GM23338 (cell line): ENCODE measurements at regions not wholly inside any gene's neighbourhood (a gene's known extent, or its start where the extent isn't known, plus 50 kb on each side); places are given as distances from the start of the nearest gene placed in this dataset.

Experiments
- CREB1 ChIP-seq: fragments of 250-450 bp; sonication (Bioruptor Pico); IDR thresholded peaks from 2 replicates; pipeline ENCODE4 v1.5.0; 2020; ENCODE audit warnings: low read depth, mild to moderate bottlenecking, moderate library complexity
- EZH2 ChIP-seq: fragments of 200-600 bp; sonication (generic); IDR thresholded peaks from one replicate; pipeline ENCODE4 v1.8.0; 2017; ENCODE audit warnings: antibody characterized with exemption, mild to moderate bottlenecking, low read depth; ENCODE audit not compliant: unreplicated experiment
- EZH2phosphoT487 ChIP-seq: fragments of 200-600 bp; sonication (generic); IDR thresholded peaks from one replicate; pipeline ENCODE4 v1.8.1; 2018; ENCODE audit warnings: antibody characterized with exemption; ENCODE audit not compliant: unreplicated experiment
- JUNB ChIP-seq: IDR thresholded peaks from one replicate; pipeline ENCODE4 v1.6.1; 2016; ENCODE audit warnings: antibody characterized with exemption; ENCODE audit not compliant: unreplicated experiment
- NANOG ChIP-seq: IDR thresholded peaks from 2 replicates; pipeline ENCODE4 v1.6.1; 2016; ENCODE audit warnings: antibody characterized with exemption, borderline replicate concordance
- POLR2AphosphoS5 ChIP-seq: IDR thresholded peaks from 2 replicates; pipeline ENCODE4 v1.6.1; 2016; ENCODE audit warnings: antibody characterized with exemption, low read depth
- ZNF114 ChIP-seq: fragments of 250-450 bp; sonication (Bioruptor Pico); IDR thresholded peaks from 2 replicates; pipeline ENCODE4 v1.5.0; 2020; ENCODE audit warnings: mild to moderate bottlenecking, moderate library complexity
- TF ChIP-seq, protein P1 (sequence below), 2 experiments: fragments of 200-600 bp in 1 of 2; sonication (generic) in 1 of 2; conservative IDR thresholded peaks; 2 replicates each; pipeline versions ENCODE4 v1.5.1 to v1.6.1; 2016 to 2017; ENCODE audit warnings: antibody characterized with exemption in 2 of 2, low read depth in 2 of 2, mild to moderate bottlenecking in 2 of 2, moderate library complexity in 1 of 2
- TF ChIP-seq, protein P2 (sequence below): IDR thresholded peaks from one replicate; pipeline ENCODE4 v1.6.1; 2018; ENCODE audit warnings: antibody characterized with exemption; ENCODE audit not compliant: unreplicated experiment

DNA sequence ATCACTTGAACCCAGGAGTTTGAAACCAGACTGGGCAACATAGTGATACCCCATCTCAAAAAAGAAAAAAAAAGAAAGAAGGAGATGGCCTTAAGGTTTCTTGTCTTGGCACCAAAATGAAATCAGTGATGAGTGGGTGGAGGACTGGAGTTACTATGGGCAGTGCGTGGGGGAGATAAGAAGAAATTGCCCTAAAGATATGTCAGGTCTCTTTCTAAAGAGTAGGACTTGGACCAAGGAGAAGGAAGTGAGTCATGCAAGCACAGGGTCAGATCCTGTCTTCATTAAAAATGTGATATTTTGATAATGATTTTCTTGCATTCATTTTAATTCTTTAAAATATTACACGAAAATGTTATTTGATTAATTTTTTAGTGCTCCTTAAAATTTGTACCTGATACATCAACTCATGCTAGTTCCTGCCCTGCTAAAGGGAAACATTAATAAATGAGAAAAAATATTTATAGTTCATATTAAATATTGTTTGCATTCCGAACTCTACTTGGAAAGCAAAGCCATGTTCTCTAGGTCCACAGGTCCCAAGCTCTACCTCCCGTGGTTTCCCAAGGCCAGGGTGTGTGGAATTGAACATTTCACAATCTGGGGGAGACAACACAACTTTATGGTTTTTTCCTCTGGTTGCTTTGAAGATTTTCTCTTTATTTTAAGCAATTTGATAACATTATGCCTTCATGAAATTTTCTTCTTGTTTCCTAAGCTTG is 62.6 kb upstream of the CTLA4 start:
- TF ChIP-seq, protein P1, sequence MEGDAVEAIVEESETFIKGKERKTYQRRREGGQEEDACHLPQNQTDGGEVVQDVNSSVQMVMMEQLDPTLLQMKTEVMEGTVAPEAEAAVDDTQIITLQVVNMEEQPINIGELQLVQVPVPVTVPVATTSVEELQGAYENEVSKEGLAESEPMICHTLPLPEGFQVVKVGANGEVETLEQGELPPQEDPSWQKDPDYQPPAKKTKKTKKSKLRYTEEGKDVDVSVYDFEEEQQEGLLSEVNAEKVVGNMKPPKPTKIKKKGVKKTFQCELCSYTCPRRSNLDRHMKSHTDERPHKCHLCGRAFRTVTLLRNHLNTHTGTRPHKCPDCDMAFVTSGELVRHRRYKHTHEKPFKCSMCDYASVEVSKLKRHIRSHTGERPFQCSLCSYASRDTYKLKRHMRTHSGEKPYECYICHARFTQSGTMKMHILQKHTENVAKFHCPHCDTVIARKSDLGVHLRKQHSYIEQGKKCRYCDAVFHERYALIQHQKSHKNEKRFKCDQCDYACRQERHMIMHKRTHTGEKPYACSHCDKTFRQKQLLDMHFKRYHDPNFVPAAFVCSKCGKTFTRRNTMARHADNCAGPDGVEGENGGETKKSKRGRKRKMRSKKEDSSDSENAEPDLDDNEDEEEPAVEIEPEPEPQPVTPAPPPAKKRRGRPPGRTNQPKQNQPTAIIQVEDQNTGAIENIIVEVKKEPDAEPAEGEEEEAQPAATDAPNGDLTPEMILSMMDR (conservative IDR thresholded peaks at IDR 0.05; ENCODE audit: low read depth in 2 of 2): no peak
- no peak for TF ChIP-seq EZH2phosphoT487
- no peak for TF ChIP-seq EZH2
- TF ChIP-seq, protein P2, sequence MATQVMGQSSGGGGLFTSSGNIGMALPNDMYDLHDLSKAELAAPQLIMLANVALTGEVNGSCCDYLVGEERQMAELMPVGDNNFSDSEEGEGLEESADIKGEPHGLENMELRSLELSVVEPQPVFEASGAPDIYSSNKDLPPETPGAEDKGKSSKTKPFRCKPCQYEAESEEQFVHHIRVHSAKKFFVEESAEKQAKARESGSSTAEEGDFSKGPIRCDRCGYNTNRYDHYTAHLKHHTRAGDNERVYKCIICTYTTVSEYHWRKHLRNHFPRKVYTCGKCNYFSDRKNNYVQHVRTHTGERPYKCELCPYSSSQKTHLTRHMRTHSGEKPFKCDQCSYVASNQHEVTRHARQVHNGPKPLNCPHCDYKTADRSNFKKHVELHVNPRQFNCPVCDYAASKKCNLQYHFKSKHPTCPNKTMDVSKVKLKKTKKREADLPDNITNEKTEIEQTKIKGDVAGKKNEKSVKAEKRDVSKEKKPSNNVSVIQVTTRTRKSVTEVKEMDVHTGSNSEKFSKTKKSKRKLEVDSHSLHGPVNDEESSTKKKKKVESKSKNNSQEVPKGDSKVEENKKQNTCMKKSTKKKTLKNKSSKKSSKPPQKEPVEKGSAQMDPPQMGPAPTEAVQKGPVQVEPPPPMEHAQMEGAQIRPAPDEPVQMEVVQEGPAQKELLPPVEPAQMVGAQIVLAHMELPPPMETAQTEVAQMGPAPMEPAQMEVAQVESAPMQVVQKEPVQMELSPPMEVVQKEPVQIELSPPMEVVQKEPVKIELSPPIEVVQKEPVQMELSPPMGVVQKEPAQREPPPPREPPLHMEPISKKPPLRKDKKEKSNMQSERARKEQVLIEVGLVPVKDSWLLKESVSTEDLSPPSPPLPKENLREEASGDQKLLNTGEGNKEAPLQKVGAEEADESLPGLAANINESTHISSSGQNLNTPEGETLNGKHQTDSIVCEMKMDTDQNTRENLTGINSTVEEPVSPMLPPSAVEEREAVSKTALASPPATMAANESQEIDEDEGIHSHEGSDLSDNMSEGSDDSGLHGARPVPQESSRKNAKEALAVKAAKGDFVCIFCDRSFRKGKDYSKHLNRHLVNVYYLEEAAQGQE: no peak
- no peak for TF ChIP-seq CREB1
- no peak for TF ChIP-seq POLR2AphosphoS5
- TF ChIP-seq NANOG: no peak
- no peak for TF ChIP-seq ZNF114 (CRISPR knock-in tag)
- TF ChIP-seq JUNB: no peak
